ENCODE measurements at regions not wholly inside any gene's neighbourhood (a gene's known extent, or its start where the extent isn't known, plus 50 kb on each side); places are given as distances from the start of the nearest gene placed in this dataset.
A peak's percentile ranks its signal among the peaks of the same experiment; 100 is the strongest.

DNA sequence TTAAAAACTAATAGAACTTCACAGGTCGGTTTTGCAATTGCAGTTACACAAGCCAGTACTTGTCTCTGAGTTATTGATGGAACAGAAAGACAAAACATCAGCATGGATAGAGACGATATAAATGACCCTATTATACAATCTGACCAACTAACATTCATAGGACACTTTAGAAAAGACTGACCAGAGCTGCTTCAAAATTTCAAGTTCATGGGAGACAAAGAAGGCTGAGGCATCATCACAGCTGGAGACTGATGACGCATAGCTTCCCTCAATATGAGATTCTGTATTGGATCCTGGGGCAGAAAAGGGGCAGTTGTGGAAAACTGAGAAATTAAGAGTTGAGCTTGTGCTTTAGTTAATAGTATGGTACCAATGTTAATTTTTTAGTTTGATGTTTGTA, 174.0 kb downstream of the THBS2 start:
- DNase-seq: no peak

- no peak for DNase-seq
Observed at GRCh38 chr6:169078399-169079145, 175.1 kb downstream of the THBS2 start.

DNA sequence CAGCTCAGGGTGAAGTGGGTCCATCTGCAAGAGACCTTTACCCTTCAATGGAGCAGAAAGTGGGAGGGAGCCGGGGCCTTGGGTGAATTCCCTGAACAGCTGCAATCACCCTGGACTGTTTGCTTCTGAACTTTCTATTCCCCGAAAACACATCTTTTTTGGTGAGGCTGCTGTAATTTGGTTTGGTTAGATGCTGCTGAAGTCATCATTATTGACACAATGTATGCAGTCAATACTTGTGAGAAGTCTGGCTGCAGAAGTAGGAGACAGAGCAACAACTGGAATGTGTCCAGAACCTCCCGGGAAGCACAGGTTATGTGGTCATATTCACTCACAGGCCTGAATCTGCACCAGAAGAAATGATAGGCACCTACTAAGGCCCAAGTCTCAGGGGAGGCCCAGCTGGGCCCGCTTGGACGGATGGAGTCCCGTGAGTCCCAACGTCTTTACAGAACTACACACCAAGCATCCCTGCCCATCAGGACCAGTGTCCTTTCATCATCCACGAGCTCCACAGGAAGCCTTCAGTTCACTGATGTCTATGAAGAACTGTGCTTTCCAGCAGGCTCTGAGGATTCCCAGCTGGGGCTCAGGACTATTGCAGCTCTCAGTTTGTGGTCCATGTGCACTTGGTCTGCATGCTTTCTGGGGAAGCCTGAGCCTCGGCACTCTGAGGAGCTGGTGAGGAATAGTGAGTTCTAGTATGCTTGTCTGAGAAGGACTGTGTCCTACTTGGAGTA, 177.6 kb downstream of the THBS2 start:
- DNase-seq: no peak

DNA sequence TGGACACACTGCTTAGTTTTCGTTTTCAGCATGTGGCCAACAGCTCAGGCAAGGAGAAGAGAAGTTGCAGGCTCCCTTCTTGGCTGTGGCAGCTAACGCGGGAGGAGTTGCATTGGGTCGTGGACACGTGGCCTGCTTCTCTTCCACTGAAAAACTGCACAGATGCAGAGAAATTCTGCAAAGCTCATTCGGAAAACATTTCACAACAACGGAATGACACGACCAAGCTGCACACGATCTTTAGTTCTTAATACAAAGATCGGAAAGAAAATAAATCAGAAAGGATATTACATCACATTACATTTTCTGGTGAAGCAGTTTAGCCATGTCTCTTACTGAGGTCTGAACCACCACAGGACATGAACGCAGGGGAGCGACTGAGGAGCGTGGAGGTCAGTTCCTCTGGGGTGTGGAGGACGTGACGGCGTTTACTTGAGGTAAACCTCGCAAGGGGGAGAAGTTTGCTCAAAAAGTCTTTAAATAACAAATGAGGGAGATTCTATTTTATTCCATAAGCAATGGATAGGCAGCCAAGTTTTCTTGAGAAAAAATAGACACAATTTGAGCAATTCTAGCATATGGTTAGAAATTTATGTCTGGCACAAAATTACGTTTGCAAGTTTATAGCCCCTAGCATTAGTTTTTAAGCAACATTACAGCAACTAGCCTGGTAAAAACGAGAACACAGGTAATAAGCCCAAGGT, 178.3 kb downstream of the THBS2 start:
- DNase-seq: no peak

DNA sequence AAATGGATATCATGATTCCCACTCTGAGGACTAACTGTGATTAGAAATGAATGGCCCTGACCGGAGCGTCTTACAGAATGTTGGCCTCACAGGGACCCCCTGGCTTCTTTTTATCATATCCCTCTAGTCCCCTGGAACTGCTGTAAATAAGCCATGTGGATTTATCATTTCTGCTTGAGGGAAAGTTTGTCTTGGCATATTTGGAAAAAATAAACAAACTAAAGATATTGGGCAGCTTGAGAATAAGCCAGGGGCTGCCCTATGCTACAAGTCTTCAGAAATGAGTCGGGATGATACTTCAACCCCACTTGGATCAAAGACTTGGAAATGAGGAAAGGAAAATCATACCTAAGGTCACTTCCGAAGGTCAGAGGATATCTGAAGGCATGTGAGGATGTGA, 179.1 kb downstream of the THBS2 start:
- DNase-seq: no peak

- no peak for DNase-seq
Observed at GRCh38 chr6:169073311-169073710, 180.3 kb downstream of the THBS2 start.

- no peak for DNase-seq
Observed at GRCh38 chr6:169072127-169073042, 181.3 kb downstream of the THBS2 start.

- no peak for DNase-seq
Observed at GRCh38 chr6:169071394-169071793, 182.3 kb downstream of the THBS2 start.

DNA sequence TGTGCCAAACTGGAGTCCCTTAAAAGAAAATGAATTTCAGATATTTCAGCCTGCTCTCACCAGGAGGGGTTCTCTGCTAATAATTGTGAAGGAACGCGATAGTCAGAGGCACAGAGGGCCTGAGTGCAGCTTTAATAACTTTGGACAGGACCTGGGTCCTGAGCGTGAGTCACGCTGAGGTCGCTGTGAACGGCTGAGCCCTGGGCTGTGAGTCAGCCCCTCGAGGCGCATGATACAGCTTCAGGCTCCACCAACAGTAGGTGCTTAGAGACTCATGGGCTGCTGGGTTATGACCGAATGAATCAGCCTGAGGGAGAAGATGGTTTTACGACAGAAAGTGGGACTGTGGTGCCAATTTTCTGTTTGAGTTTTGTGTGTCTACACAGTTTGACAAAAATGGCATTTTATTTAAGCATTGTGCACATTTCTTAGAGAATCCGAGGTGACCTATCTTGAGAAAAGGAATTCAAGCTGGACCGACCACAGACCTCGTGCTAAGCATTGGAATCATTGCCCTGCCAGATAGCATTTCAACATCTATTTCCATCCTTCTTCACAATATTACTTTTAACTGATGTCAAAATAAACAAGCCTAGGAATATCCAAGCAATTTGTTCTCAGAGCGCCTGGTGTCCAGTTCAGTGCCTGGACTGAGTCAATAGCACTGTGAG, 183.0 kb downstream of the THBS2 start:
- no peak for DNase-seq

DNA sequence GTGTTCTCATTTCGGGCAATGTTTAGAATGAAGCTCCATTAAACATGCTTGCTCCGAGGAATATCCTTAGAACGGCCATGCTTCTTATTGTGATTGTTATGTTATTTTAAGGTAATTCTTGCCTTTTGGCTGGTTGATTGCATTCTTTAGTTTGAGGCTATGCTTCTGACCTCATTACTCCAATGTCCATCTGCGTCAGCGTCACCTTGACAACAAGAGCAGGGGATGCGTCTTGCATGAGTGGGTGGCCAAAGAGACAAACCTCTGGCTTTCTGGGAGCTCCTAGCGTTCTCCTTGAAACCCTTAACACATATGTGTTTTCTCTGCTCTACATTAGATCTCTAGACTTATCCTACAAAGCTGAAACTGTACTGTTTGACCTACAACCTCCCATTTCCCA, 184.3 kb downstream of the THBS2 start:
- no peak for DNase-seq

DNA sequence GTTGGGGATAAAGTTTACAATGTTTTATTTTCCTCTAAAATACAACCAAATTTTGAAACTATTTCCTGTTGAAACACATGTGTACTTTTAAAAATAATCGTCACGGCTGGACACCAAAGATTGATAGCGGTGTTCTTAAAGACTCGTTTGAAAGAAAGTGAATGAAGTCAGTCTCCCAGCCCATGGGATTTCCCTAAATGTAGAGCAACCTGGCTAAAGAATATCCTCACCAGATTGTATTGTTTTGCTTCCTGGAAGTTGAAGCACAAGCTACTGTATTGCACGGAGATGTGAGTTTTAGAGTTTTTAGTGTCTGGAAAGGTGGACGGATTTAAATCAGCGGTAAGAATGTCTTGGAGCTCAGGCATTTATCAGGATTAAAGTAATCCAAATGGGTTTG, 189.5 kb downstream of the THBS2 start:
- no peak for DNase-seq

DNA sequence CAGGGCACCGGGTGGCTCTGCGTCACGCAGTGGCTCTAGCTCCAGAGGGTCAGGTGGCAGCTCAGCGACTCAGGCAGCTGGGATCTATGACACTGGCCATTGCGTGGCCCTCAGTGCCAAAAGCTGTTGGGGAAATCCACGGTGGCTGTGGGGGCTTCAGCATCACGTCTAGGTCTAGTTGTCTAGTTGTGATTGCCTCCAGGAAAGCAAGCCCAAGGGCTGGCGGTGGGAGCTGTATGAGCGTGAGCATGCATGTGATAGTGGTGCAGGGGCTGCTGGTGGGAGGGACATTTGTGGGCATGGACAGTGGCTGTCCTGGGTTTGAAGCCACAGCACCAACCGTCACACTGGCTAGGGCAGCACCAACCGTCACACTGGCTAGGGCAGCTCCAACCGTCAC, 191.4 kb downstream of the THBS2 start:
- no peak for DNase-seq

- no peak for DNase-seq
Observed at GRCh38 chr6:169058634-169059033, 195.0 kb downstream of the THBS2 start.

- DNase-seq: no peak
Observed at GRCh38 chr6:169052462-169052861, 201.2 kb downstream of the THBS2 start.

DNA sequence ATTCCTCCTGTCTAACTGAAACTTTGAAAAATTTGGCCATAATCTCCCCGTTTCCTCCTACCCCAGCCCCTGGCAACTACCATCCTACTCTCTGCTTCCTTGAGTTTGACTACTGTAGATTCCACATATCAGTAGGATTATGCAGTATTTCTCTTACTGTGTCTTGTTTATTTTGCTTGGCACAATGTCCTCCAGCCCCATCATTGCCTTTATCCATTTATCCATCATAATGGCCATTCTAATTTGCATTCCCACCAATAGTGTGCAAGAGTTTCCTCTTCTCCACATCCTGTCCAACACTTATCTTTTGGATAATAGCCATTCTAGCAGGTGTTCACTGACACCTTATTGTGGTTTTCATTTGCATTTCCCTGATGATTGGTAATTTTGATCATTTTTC, 202.3 kb downstream of the THBS2 start:
- DNase-seq: peak; percentile 91

DNA sequence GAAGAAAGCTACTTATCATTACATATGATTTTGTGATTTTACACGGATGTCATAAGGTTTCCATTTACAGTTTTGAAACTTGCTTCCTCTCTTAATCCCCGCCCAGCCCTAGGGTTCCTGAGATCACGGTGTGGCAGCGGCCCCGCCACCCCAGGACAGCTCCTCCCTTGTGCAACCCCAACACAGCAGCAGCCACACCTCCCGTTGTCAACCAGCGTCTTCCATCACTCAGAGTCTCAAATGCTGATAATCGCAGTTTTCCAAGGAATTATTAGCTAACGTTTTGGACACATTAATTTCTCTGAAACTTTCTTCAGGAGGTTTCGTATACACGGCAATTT, 204.8 kb downstream of the THBS2 start:
- no peak for DNase-seq

- DNase-seq: no peak
Observed at GRCh38 chr6:169048185-169048864, 205.3 kb downstream of the THBS2 start.

DNA sequence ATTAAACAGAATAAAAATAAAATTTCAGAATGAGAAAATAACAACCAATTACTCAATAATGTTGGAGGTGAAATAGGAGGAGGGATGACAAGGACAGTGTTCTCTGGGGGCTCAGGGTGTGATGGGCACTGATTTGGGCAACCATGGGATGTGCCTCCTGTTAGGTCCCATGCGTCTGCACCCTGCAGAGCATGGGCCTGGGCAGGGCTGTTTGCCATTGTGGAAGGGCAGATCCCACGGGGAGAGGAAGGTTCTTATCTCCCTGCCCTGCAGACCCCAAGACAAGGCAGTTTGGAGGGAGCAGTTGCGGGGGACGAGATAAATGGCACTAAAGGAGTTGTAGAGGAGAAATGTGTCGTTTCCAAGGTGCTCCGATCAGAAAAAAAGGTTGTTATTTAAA, 206.3 kb downstream of the THBS2 start:
- DNase-seq: no peak

- DNase-seq: no peak
Observed at GRCh38 chr6:169046483-169047192, 207.0 kb downstream of the THBS2 start.

DNA sequence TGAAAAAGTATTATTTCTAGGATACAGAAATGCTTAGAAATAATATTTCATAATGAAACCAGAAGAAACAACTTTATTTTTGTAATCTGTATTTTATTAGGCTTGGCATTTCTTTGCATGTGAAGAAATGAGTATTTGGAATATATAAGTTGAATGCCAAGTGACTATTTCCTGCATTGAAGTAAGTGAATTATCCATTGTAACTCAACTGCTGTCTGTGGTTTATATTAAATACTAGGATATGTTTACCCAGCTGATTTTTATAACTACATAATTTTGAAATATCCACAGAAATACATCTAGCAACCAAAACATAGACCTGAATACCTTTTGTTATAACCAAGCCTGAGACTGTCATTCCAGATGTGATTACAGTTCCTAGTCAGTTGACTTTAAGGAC, 207.6 kb downstream of the THBS2 start:
- DNase-seq: no peak

DNA sequence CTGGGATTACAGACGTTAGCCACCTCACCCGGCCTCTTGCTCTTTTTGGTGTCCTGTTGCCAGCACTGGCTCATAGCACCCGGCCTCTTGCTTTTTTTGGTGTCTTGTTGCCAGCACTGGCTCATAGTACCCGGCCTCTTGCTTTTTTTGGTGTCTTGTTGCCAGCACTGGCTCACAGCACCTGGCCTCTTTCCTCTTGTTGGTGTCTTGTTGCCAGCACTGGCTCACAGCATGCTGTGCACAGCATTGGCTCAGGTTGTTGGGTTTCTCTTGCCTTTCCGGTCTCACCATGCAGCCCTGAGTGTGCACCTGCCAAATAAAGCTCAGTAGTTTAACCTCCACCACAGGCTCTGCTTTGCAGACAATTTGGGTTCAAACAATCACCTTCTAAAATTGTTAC, 208.2 kb downstream of the THBS2 start:
- peak; percentile 80 for DNase-seq

All from NCI-H1092 (cell line).